BJ (cell line): ENCODE measurements at regions not wholly inside any gene's neighbourhood (a gene's known extent, or its start where the extent isn't known, plus 50 kb on each side); places are given as distances from the start of the nearest gene placed in this dataset.
A peak's percentile ranks its signal among the peaks of the same experiment; 100 is the strongest.

Source experiments
- CTCF ChIA-PET: fragments of 350-600 bp; formaldehyde crosslinking; extraction: SDS; loops from one replicate; lab custom pipeline; 2021; ENCODE audit warnings: antibody characterized with exemption, inconsistent platforms; lab: Yijun Ruan, JAX
- POLR2A ChIA-PET: fragments of 300-600 bp; sonication (Branson Sonifier 250); formaldehyde crosslinking; extraction: SDS; loops from one replicate; lab custom pipeline; 2021; ENCODE audit warnings: antibody characterized with exemption; lab: Charles Lee
- DNase-seq: peaks from one replicate; pipeline ENCODE4 v3.0.0-alpha.2; 2011; ENCODE audit warnings: low read depth
- H3K27me3 ChIP-seq: 2 replicates; pipeline ENCODE4 v1.6.0; 2011; ENCODE audit warnings: low read length; ENCODE audit not compliant: control insufficient read depth, insufficient read depth
- H3K36me3 ChIP-seq: 2 replicates; pipeline ENCODE4 v1.5.1; 2011; ENCODE audit warnings: low read length; ENCODE audit not compliant: control insufficient read depth, insufficient read depth
- H3K4me3 ChIP-seq: 2 replicates; pipeline ENCODE4 v1.5.1; 2011; ENCODE audit warnings: low read depth, mild to moderate bottlenecking, control low read depth, low read length
- CTCF ChIP-seq: IDR thresholded peaks from 2 replicates; pipeline ENCODE4 v1.5.1; 2011; ENCODE audit warnings: low read depth, mild to moderate bottlenecking, control low read depth, inconsistent platforms, low read length, moderate library complexity; ENCODE audit not compliant: insufficient read depth

- no peak for TF ChIP-seq CTCF
- POLR2A ChIA-PET = no interaction called here
- no peak overlapping the region for H3K4me3 ChIP-seq
These were observed 90.4 kb upstream of the RBMS1 start for GRCh38 chr2:160583813-160584537.

GRCh38 chr2:160584972-160585494 is 91.4 kb upstream of the RBMS1 start:
- Histone ChIP-seq H3K36me3 (no peaks in the 10 kb centered on the region), H3K4me3 (no peak overlapping the region), H3K27me3 (no peaks in the 10 kb centered on the region)
- ChIA-PET POLR2A (no interaction called here), CTCF (interaction anchor here (0.7 to 1.1 kb wide), 3 partner anchors 9 to 385 kb away, joined by 3 to 4 read pairs (median 3); no protein-coding TSS in a partner anchor)
- DNase-seq = peak; percentile 60
- TF ChIP-seq CTCF = no peak

More at GRCh38 chr2:160583813-160584537, 90.4 kb upstream of the RBMS1 start:
- H3K27me3 ChIP-seq = no peaks in the 10 kb centered on the region
- no peak for DNase-seq
- H3K36me3 ChIP-seq = no peaks in the 10 kb centered on the region
- CTCF ChIA-PET = interaction anchor here (0.5 to 0.7 kb wide), 2 partner anchors 91 to 259 kb away, joined by 3 read pairs; no protein-coding TSS in a partner anchor

GRCh38 chr2:160590664-160591063 is 97.1 kb upstream of the RBMS1 start:
- ChIA-PET POLR2A (no interaction called here), CTCF (no interaction called here)

GRCh38 chr2:160592401-160592800 is 98.8 kb upstream of the RBMS1 start:
- Histone ChIP-seq H3K27me3 (no peaks in the 10 kb centered on the region), H3K36me3 (no peaks in the 10 kb centered on the region), H3K4me3 (no peak overlapping the region)
- TF ChIP-seq CTCF = no peak
- CTCF ChIA-PET = interaction anchor here (0.6 to 0.8 kb wide), 2 partner anchors 10 to 471 kb away, joined by 3 to 6 read pairs; no protein-coding TSS in a partner anchor
- POLR2A ChIA-PET = no interaction called here
- DNase-seq = no peak

More at GRCh38 chr2:160590664-160591063, 97.1 kb upstream of the RBMS1 start:
- no peak overlapping the region for H3K4me3 ChIP-seq
- no peak for DNase-seq
- H3K36me3 ChIP-seq = no peaks in the 10 kb centered on the region
- TF ChIP-seq CTCF = no peak
- H3K27me3 ChIP-seq = no peaks in the 10 kb centered on the region

GRCh38 chr2:160592993-160593392 is 99.4 kb upstream of the RBMS1 start:
- Histone ChIP-seq H3K4me3 (no peak overlapping the region), H3K36me3 (no peaks in the 10 kb centered on the region), H3K27me3 (no peaks in the 10 kb centered on the region)
- POLR2A ChIA-PET = no interaction called here
- CTCF ChIA-PET = no interaction called here
- no peak for DNase-seq
- no peak for TF ChIP-seq CTCF
